Epithelial cell of esophagus (primary cell): ENCODE measurements at regions not wholly inside any gene's neighbourhood (a gene's known extent, or its start where the extent isn't known, plus 50 kb on each side); places are given as distances from the start of the nearest gene placed in this dataset.

Experiments used
- DNase-seq: peaks from one replicate; pipeline ENCODE4 v3.0.0; 2010; ENCODE audit warnings: low read depth
- H3K4me3 ChIP-seq: 2 replicates; pipeline ENCODE4 v1.5.1; 2011; ENCODE audit warnings: mild to moderate bottlenecking, low read length, control low read depth
- CTCF ChIP-seq: IDR thresholded peaks from 2 replicates; pipeline ENCODE4 v1.5.1; 2011; ENCODE audit warnings: low read depth, mild to moderate bottlenecking, low read length, control low read depth, inconsistent platforms; ENCODE audit not compliant: insufficient read depth; ENCODE audit errors: missing control alignments

GRCh38 chr11:98568013-98568412 lies 452.7 kb upstream of the CNTN5 start:
- DNase-seq, result peak; percentile 39
- no peak overlapping the region for H3K4me3 ChIP-seq
- no peak for TF ChIP-seq CTCF

GRCh38 chr11:98572941-98573340 lies 447.8 kb upstream of the CNTN5 start:
- no peak for TF ChIP-seq CTCF
- H3K4me3 ChIP-seq, result no peak overlapping the region
- DNase-seq, result no peak

- H3K4me3 ChIP-seq, result no peak overlapping the region
- no peak for TF ChIP-seq CTCF
- DNase-seq, result no peak
Measured at GRCh38 chr11:98587884-98588283, 432.9 kb upstream of the CNTN5 start.

GRCh38 chr11:98589967-98590366 lies 430.8 kb upstream of the CNTN5 start:
- no peak overlapping the region for H3K4me3 ChIP-seq
- no peak for DNase-seq
- no peak for TF ChIP-seq CTCF

- TF ChIP-seq CTCF, result no peak
- DNase-seq, result no peak
- no peak overlapping the region for H3K4me3 ChIP-seq
Measured at GRCh38 chr11:98600103-98600502, 420.6 kb upstream of the CNTN5 start.

- no peak overlapping the region for H3K4me3 ChIP-seq
- DNase-seq, result no peak
- TF ChIP-seq CTCF, result no peak
Measured at GRCh38 chr11:98600786-98601773, 419.7 kb upstream of the CNTN5 start.
